HFF-Myc (cell line): ENCODE measurements at regions not wholly inside any gene's neighbourhood (a gene's known extent, or its start where the extent isn't known, plus 50 kb on each side); places are given as distances from the start of the nearest gene placed in this dataset.
"Not testable (repeated sequence)": the region's sequence is repeated elsewhere in the genome, so short reads cannot be mapped to it uniquely, and the experiment has no call there.

Experiments
- DNase-seq: peaks from one replicate; pipeline ENCODE4 v3.0.0-alpha.2; 2011; ENCODE audit warnings: low read depth; ENCODE audit errors: extremely low read depth
- H3K4me3 ChIP-seq: replicated peaks from 2 replicates; pipeline ENCODE4 v1.5.1; 2011; ENCODE audit warnings: low read depth, mild to moderate bottlenecking, control low read depth, low read length
- TF ChIP-seq, protein P1 (sequence below): IDR thresholded peaks from 2 replicates; pipeline ENCODE4 v1.5.1; 2012; ENCODE audit warnings: mild to moderate bottlenecking, low read depth, low read length, control low read depth; ENCODE audit errors: missing control alignments

DNA sequence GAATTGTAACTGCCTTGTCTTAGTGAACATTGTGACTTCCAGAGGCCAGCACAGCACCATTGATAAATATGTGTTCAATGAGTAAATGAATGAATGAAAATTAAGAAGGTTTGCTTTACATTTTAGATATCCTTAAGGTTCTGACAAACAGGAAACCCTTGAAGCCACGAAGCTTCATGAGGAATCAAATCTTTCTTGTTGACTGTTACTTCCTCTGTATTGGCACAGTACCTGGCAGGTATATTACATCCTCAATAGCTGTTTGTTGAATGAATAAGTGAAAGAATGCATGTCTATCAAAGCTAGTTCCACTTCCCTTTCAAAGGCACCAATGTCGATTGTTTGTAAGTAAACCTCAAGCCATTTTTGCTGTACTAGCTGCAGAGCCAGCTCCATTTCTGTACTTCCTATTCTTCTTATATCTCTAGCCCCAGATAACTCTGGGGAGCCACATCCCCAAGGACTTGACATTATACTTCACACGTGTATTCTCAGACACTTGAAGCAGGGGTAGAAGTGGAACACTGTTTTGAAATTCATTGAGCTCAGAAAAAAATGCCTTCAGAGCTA lies 140.3 kb upstream of the RAG2 start:
- no peak overlapping the region for H3K4me3 ChIP-seq
- DNase-seq: no peak
- TF ChIP-seq, protein P1, sequence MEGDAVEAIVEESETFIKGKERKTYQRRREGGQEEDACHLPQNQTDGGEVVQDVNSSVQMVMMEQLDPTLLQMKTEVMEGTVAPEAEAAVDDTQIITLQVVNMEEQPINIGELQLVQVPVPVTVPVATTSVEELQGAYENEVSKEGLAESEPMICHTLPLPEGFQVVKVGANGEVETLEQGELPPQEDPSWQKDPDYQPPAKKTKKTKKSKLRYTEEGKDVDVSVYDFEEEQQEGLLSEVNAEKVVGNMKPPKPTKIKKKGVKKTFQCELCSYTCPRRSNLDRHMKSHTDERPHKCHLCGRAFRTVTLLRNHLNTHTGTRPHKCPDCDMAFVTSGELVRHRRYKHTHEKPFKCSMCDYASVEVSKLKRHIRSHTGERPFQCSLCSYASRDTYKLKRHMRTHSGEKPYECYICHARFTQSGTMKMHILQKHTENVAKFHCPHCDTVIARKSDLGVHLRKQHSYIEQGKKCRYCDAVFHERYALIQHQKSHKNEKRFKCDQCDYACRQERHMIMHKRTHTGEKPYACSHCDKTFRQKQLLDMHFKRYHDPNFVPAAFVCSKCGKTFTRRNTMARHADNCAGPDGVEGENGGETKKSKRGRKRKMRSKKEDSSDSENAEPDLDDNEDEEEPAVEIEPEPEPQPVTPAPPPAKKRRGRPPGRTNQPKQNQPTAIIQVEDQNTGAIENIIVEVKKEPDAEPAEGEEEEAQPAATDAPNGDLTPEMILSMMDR: no peak

DNA sequence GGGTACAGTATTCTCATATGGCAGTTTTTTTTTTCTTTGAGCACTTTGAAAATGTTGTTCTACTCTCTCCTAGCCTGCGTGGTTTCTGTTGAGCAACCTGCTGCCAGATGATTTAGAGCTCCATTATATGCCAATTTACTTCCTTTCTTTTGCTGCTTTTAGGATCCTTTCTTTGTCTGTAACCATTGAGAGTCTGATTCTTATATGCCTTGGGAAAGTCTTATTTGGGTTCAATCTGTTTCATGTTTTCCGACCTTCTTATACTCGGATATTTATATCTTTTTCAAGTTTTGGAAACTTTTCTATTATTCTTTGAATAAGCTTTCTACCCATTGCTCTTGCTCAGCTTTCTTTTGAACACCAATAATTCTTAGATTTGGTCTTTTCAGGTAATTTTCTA lies 138.1 kb upstream of the RAG2 start:
- DNase-seq: no peak
- TF ChIP-seq, protein P1: no peak
- H3K4me3 ChIP-seq: no peak overlapping the region

DNA sequence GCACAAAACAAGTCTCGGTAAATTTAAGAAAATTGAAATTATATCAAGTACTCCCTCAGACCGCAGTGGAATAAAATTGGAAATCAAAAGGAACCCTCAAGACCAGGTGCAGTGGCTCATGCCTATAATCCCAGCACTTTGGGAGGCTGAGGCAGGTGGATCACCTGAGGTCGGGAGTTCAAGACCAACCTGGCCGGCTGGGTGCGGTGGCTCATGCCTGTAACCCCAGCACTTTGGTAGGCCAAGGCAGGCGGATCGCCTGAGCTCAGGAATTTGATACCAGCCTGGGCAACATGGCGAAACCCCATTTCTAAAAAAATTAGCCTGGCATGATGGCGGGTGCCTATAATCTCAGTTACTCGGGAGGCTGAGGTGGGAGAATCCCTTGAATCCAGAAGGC lies 135.7 kb upstream of the RAG2 start:
- not testable (repeated sequence) for DNase-seq, H3K4me3 ChIP-seq

DNA sequence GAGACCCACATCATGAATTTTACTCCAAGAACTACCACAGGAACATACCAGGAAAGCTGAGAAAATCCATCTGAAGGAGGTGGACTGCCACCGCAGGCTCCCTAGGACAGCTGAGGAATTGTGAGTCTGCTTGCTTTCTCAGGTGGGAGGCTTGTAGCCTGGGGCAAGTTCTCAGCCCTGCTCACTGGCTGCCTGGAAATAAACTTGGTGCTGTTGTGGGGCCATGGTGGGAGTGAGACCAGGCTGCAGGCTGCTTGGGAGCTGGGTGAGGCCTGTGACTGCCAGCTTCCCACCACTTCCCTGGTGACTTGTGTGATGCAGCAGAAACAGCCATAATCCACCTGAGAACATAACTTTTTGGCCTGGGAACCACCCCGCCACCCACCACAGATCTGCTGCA lies 132.7 kb upstream of the RAG2 start:
- no peak overlapping the region for H3K4me3 ChIP-seq
- TF ChIP-seq, protein P1: no peak
- DNase-seq: no peak

DNA sequence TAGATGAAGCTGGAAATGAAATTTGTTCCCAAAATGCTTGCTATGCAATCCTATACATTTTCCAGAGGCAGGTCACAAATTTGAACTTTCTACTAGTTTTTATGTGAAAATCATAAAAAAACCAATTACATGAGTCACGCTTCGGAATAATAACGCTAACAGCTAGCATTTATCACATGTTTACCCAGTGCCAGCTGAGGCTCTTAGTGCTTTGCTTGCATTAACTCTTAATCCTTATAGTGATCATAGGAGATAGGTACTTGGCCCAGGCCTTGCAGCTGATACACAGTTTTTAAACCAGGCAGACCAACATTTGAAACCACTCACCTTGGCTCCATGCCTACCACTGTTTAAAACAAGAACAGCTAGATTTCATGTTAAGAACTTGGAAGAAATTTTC lies 131.8 kb upstream of the RAG2 start:
- TF ChIP-seq, protein P1: no peak
- no peak overlapping the region for H3K4me3 ChIP-seq
- DNase-seq: no peak

DNA sequence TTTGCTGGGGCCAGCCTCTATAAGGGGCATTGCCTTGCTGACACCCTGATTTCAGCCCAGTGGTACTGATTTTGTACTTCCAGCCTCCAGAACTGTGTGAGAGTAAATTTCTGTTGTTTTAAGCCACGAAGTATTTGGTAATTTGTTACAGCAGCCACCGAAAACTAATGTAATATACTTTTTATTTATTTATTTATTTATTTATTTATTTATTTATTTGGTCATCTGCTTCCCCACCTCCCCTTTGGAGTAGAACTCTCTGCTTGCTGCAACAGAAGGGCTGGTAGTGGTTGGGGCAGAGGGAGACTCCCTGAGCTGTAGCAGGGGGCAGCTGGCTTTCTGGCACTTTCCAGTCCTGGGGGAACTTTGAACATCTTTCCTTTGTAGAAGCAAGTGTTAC lies 128.4 kb upstream of the RAG2 start:
- no peak for DNase-seq
- TF ChIP-seq, protein P1: no peak
- no peak overlapping the region for H3K4me3 ChIP-seq

DNA sequence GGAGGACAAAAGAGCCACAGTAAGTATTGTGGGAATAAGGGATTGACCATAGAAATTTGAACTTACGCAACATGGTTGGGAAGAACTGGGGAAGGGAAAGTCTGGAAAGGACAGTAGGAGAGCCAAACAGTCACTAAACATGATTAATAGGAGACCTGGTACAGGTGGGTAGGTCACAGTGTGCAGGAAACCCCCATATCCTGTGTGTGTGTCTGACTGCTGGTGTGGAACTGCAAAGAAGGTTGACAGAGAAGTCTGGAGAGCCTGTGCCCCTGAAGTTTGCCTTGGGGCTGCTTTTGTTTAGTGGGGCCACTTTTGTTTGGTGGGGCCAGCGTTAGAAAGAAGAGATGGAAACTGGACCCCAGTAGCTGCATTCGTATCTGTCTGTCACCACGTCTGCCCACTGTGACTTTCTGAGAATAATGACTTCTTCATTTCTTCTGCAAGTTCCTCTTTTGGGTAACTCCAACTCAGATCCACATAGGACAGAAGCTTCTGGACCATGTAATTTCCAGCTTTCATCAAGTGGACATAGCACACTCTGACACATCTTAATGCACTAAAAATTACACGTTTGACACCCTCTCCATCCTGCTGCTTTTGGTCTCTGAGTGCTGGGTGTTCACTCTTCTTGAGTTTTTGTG lies 126.8 kb upstream of the RAG2 start:
- no peak overlapping the region for H3K4me3 ChIP-seq
- TF ChIP-seq, protein P1: no peak
- no peak for DNase-seq
